ENCODE measurements at regions not wholly inside any gene's neighbourhood (a gene's known extent, or its start where the extent isn't known, plus 50 kb on each side); places are given as distances from the start of the nearest gene placed in this dataset.

- no peak for TF ChIP-seq GATA2 (IDR thresholded peaks at IDR 0.05; ENCODE audit: low read depth, low read length)
- TF ChIP-seq GATA3 (IDR thresholded peaks at IDR 0.05; ENCODE audit: low read depth, low read length) = no peak
Measured at GRCh38 chr6:19158586-19158985, 678.6 kb upstream of the ID4 start.
